Pancreas (tissue), 10 donors: ENCODE measurements at regions not wholly inside any gene's neighbourhood (a gene's known extent, or its start where the extent isn't known, plus 50 kb on each side); places are given as distances from the start of the nearest gene placed in this dataset.

Source experiments
- ATAC-seq, 4 donors: fragments of 200-7000 bp; cut with Tn5 transposase; one replicate each; pipeline versions ENCODE4 v1.8.0 to v1.9.1; 2020; ENCODE audit warnings: mild to moderate bottlenecking in 4 of 4, moderate library complexity in 4 of 4
- DNase-seq, 6 donors: peaks; one replicate each; pipeline ENCODE4 v3.0.0-alpha.2; 2020
- FAIRE-seq: peaks from 2 replicates; lab custom pipeline; 2012; peaks lifted over from hg19 to GRCh38; lab: Jason Lieb, UNC
- H3K27ac ChIP-seq, 4 donors: fragments of 200-600 bp; sonication (generic); 1 replicate in 3 of 4; 2 replicates in 1 of 4; pipeline versions ENCODE4 v1.5.0 to v1.8.0; 2020
- H3K27me3 ChIP-seq, 4 donors: fragments of 200-600 bp; one replicate each; pipeline ENCODE4 v1.8.0; 2021
- H3K36me3 ChIP-seq, 3 donors: fragments of 200-600 bp; sonication (generic) in 1 of 3; one replicate each; pipeline versions ENCODE4 v1.5.0 to v1.8.0; 2020 to 2021
- H3K4me1 ChIP-seq, 3 donors: fragments of 200-600 bp; one replicate each; pipeline ENCODE4 v1.8.0; 2021
- H3K4me3 ChIP-seq, 4 donors: fragments of 200-600 bp; sonication (generic) in 2 of 4; one replicate each; pipeline versions ENCODE4 v1.5.0 to v1.8.0; 2020 to 2021
- H3K9me3 ChIP-seq, 4 donors: fragments of 200-600 bp; one replicate each; pipeline ENCODE4 v1.8.0; 2021
- CTCF ChIP-seq, 4 donors: fragments of 200-600 bp; sonication (generic) in 3 of 4; IDR thresholded peaks; one replicate each; pipeline versions ENCODE4 v1.5.0 to v1.8.0; 2021; ENCODE audit warnings: antibody characterized with exemption in 4 of 4
- WGBS, 2 donors: extraction: QIAGEN DNeasy Blood & Tissue Kit; methylation state at CpG; one replicate each; pipeline ENCODE4 v1.1.7; 2013; 5-methylcytosine and 5-hydroxymethylcytosine counted together
- intact Hi-C, 3 donors: fragments of 100-400 bp; cut with DNase I; formaldehyde crosslinking; loops; one replicate each; pipeline versions ENCODE4 v1.11.1 to v1.14.2; 2022
- donor health status: healthy with polysubstance abuse.
- donor health status: DM: no; HTN: no; CAD: no; lungs with moderate emphysema.
- donor health status: DM: no; HTN: no; CAD: no.
- donor health status: control.
- donor health status: control.
- donor health status: Bipolar disorder and iron deficiency.
- donor health status: DM: yes; HTN: yes; CAD: no.
- donor health status: DM: no; HTN: no; CAD: no.
- donor health status: DM: no; HTN: no; CAD: no.
- donor health status: DM: yes; HTN: yes; CAD: no.

DNA sequence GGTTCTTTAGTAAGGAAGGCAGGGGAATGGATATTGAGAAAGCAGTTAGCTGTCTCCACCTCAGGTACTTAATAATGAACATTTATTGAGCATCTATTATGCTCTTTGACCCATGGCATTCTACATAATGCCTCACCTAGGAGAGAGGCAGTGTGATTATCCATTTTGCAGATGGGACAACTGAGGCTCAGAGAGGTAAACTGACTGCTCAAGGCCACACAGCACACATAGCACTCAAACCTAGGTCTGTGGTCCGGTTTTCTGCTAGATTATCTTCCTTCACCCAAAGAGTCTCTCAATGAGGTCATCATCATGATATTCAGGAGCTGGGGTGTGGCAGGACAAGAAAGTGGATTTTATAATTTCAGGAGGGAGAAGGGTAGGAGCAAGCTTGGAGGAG, 199.1 kb upstream of the LHX5 start:
- no peak for ATAC-seq
- TF ChIP-seq CTCF (IDR thresholded peaks at IDR 0.05), result no peak
- Histone ChIP-seq H3K27ac (no peak overlapping the region), H3K4me1 (no peaks in the 10 kb centered on the region), H3K36me3 (no peaks in the 10 kb centered on the region), H3K27me3 (peaks cover 0 to 11% (median 0%) of the 10 kb centered on the region in 4 donors), H3K9me3 (no peaks in the 10 kb centered on the region), H3K4me3 (no peak overlapping the region)
- no peak for DNase-seq
- WGBS, 2 donors, result 53 to 70% methylated on average over 1 of the region's 1 CpG
- intact Hi-C loops, result no loop called here
- no peak for FAIRE-seq

DNA sequence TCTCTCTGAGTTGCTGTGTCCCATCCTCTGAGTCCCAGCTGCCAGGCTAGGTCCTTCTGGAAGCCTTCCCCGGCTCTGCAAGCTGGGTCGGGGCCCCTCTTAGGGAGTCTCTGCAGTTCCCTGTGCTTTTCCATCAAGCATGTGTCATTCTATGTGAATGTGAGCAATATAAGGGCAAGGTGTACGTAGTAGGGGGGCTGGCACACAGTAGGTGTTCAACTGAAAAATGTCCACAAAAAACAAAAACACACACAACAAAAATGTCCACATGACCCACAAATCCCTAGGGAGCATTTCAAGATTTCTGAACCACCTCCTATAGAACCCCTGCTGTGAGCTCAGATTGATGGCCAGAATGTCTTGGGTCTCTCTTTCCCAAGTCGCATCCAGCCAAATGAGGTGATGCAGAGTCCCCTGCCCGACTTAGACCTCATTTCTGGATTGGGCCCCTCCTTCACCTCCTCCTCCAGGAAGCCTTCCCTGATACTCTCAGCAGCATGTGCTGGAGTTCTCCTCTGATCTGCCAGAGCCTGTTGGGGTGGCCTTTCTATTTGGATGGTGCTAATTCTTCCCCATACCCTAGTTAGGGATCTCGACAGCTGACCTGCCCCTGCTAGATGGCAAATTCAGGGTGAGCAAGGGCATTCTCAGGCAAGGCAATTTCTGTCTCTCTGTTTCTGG, 196.1 kb upstream of the LHX5 start:
- Histone ChIP-seq H3K27me3 (peaks cover 0 to 7% (median 0%) of the 10 kb centered on the region in 4 donors), H3K36me3 (no peaks in the 10 kb centered on the region), H3K9me3 (no peaks in the 10 kb centered on the region), H3K4me1 (no peaks in the 10 kb centered on the region), H3K4me3 (no peak overlapping the region), H3K27ac (no peak overlapping the region)
- DNase-seq, result no peak
- WGBS, 2 donors, result 32 to 42% methylated on average over 6 of the region's 6 CpGs
- no peak for FAIRE-seq
- intact Hi-C loops, result no loop called here
- ATAC-seq, result no peak
- no peak for TF ChIP-seq CTCF (IDR thresholded peaks at IDR 0.05)

GRCh38 chr12:113667095-113667494, 195.4 kb upstream of the LHX5 start:
- Histone ChIP-seq H3K9me3 (no peaks in the 10 kb centered on the region), H3K27me3 (peaks cover 0 to 7% (median 0%) of the 10 kb centered on the region in 4 donors), H3K27ac (no peak overlapping the region), H3K4me3 (no peak overlapping the region), H3K36me3 (no peaks in the 10 kb centered on the region), H3K4me1 (no peaks in the 10 kb centered on the region)
- ATAC-seq, result no peak
- DNase-seq, result no peak
- no peak for FAIRE-seq
- no peak for TF ChIP-seq CTCF (IDR thresholded peaks at IDR 0.05)
- WGBS, 2 donors, result 64 to 71% methylated on average over 1 of the region's 1 CpG
- intact Hi-C loops, result no loop called here

DNA sequence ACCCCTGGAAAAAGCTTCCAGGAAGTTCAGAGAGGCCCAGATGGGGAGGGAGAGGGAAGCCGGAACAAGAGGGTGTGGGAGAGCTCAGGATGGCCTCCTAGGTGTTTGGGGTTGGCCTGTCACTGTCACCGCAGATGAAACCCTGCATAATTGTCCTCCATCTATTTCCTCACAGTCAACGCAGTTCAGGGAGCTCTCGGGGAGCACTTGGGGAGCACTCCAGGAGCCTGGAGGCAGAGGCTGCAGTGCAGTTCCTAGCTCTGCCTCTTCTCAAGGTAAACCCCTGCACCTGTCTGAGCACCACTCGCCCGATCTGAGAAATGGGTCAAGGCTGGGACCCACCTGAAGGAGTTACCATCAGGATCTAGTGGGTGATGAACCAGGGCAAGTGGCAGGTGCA, 194.6 kb upstream of the LHX5 start:
- intact Hi-C loops, result no loop called here

More for the DNA sequence above, 194.6 kb upstream of the LHX5 start:
- WGBS, 2 donors, result 59 to 69% methylated on average over 6 of the region's 6 CpGs
- no peak for TF ChIP-seq CTCF (IDR thresholded peaks at IDR 0.05)
- Histone ChIP-seq H3K4me3 (no peak overlapping the region), H3K36me3 (no peaks in the 10 kb centered on the region), H3K9me3 (no peaks in the 10 kb centered on the region), H3K4me1 (no peaks in the 10 kb centered on the region), H3K27me3 (peaks cover 0 to 7% (median 0%) of the 10 kb centered on the region in 4 donors), H3K27ac (no peak overlapping the region)
- no peak for FAIRE-seq
- DNase-seq, result no peak
- no peak for ATAC-seq
